DMS53 (cell line): ENCODE measurements at regions not wholly inside any gene's neighbourhood (a gene's known extent, or its start where the extent isn't known, plus 50 kb on each side); places are given as distances from the start of the nearest gene placed in this dataset.
A peak's percentile ranks its signal among the peaks of the same experiment; 100 is the strongest.
"Not testable (repeated sequence)": the region's sequence is repeated elsewhere in the genome, so short reads cannot be mapped to it uniquely, and the experiment has no call there.

Experiments
- DNase-seq: peaks from one replicate; lab custom pipeline; 2025; lab: John Stamatoyannopoulos, UW

GRCh38 chr14:103267226-103267910 lies 66.7 kb upstream of the EIF5 start:
- no peak for DNase-seq

- no peak for DNase-seq
Measured at GRCh38 chr14:103271189-103271588, 62.8 kb upstream of the EIF5 start.

- no peak for DNase-seq
Measured at GRCh38 chr14:103273145-103273744, 60.8 kb upstream of the EIF5 start.

- no peak for DNase-seq
Measured at GRCh38 chr14:103273745-103274615, 60.1 kb upstream of the EIF5 start.

- DNase-seq: no peak
Measured at GRCh38 chr14:103275000-103275399, 59.0 kb upstream of the EIF5 start.

- no peak for DNase-seq
Measured at GRCh38 chr14:103277931-103278330, 56.1 kb upstream of the EIF5 start.

GRCh38 chr14:103279142-103280025 lies 54.7 kb upstream of the EIF5 start:
- DNase-seq: no peak

- no peak for DNase-seq
Measured at GRCh38 chr14:103280278-103280928, 53.6 kb upstream of the EIF5 start.

- DNase-seq: peak; percentile 20
Measured at GRCh38 chr14:103281496-103282231, 52.4 kb upstream of the EIF5 start.

GRCh38 chr14:103282309-103282708 lies 51.7 kb upstream of the EIF5 start:
- not testable (repeated sequence) for DNase-seq

GRCh38 chr14:103282932-103283331 lies 51.1 kb upstream of the EIF5 start:
- DNase-seq: no peak

GRCh38 chr14:103283916-103284315 lies 50.1 kb upstream of the EIF5 start:
- DNase-seq: no peak
